Bronchial epithelial cell (primary cell): ENCODE measurements at regions not wholly inside any gene's neighbourhood (a gene's known extent, or its start where the extent isn't known, plus 50 kb on each side); places are given as distances from the start of the nearest gene placed in this dataset.

Experiments
- DNase-seq: peaks from one replicate; pipeline ENCODE4 v3.0.0-alpha.2; 2010; ENCODE audit warnings: low read depth
- FAIRE-seq: peaks from 2 replicates; lab custom pipeline; 2011; peaks lifted over from hg19 to GRCh38; lab: Jason Lieb, UNC
- H3K27me3 ChIP-seq: 2 replicates; pipeline ENCODE4 v1.5.1; 2011; ENCODE audit warnings: low read length; ENCODE audit not compliant: control insufficient read depth, insufficient read depth
- H3K36me3 ChIP-seq: 2 replicates; pipeline ENCODE4 v1.5.1; 2011; ENCODE audit warnings: low read length; ENCODE audit not compliant: control insufficient read depth, insufficient read depth
- H3K4me3 ChIP-seq: 2 replicates; pipeline ENCODE4 v1.5.1; 2011; ENCODE audit warnings: mild to moderate bottlenecking, low read depth, low read length, control low read depth
- CTCF ChIP-seq: IDR thresholded peaks from 2 replicates; pipeline ENCODE4 v1.5.1; 2011; ENCODE audit warnings: mild to moderate bottlenecking, moderate library complexity, low read length, control low read depth, inconsistent platforms; ENCODE audit not compliant: insufficient read depth, severe bottlenecking

- FAIRE-seq (no peak), DNase-seq (peak; percentile 9)
- no peak for TF ChIP-seq CTCF
- H3K4me3 ChIP-seq, result no peak overlapping the region
- H3K36me3 ChIP-seq, result no peaks in the 10 kb centered on the region
- no peaks in the 10 kb centered on the region for H3K27me3 ChIP-seq
These were observed 93.4 kb upstream of the DEFB112 start for GRCh38 chr6:50143011-50143719.

DNA sequence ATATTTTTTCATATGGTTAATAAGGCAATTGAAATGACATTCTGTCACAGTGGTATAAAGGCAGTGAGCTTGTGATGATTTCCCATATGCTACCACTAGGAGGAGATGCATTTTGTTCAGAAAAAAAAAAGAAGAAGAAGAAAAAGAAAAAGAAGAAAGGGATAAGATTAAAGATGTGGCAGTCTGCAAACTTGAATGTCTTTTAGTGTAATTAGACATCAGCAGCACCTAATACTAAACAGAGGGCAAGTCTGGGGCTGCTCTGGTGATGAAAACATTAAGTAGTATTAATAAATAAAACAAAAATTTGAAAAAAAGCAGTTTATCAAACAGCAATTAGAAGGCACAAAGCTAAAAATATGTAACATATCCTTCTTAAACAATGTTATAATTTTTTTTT is 95.4 kb upstream of the DEFB112 start:
- peak; percentile 44 for TF ChIP-seq CTCF
- FAIRE-seq, result no peak
- H3K36me3 ChIP-seq, result no peaks in the 10 kb centered on the region

GRCh38 chr6:50147371-50147770 is 97.6 kb upstream of the DEFB112 start:
- FAIRE-seq (no peak), DNase-seq (peak; percentile 62)
- no peaks in the 10 kb centered on the region for H3K27me3 ChIP-seq
- no peak overlapping the region for H3K4me3 ChIP-seq
- TF ChIP-seq CTCF, result no peak
- no peaks in the 10 kb centered on the region for H3K36me3 ChIP-seq

More for the DNA sequence above, 95.4 kb upstream of the DEFB112 start:
- peak; percentile 26 for DNase-seq
- H3K4me3 ChIP-seq, result no peak overlapping the region
- no peaks in the 10 kb centered on the region for H3K27me3 ChIP-seq

- no peak for FAIRE-seq
- no peak for TF ChIP-seq CTCF
- DNase-seq, result no peak
- no peak overlapping the region for H3K4me3 ChIP-seq
- H3K36me3 ChIP-seq, result no peaks in the 10 kb centered on the region
- H3K27me3 ChIP-seq, result no peaks in the 10 kb centered on the region
These were observed 130.9 kb upstream of the DEFB112 start for GRCh38 chr6:50180646-50181045.

GRCh38 chr6:50185006-50185405 is 135.3 kb upstream of the DEFB112 start:
- FAIRE-seq (no peak), DNase-seq (no peak)
- Histone ChIP-seq H3K36me3 (no peaks in the 10 kb centered on the region), H3K4me3 (no peak overlapping the region), H3K27me3 (no peaks in the 10 kb centered on the region)
- no peak for TF ChIP-seq CTCF
